ENCODE measurements at regions not wholly inside any gene's neighbourhood (a gene's known extent, or its start where the extent isn't known, plus 50 kb on each side); places are given as distances from the start of the nearest gene placed in this dataset.

DNA sequence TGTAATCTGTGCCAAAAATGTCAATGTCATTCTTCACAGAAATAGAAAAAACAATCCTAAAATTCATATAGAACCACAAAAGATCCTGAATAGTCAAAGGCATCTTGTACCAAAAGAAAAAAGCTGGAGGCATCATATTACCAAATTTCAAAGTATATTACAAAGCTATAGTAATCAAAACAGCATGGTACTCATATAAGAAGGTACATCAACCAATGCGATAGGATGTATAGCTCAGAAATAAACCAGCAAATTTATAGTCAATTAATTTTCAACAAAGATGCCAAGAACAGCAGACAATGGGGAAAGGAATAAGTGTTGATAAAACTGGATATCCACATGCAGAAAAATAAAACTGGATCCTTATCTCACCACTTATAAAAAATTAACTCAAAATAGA is 150.5 kb upstream of the PRICKLE2 start:
- no peak overlapping the region for H3K4me3 ChIP-seq
- H3K4me1 ChIP-seq = no peaks in the 10 kb centered on the region
- no peaks in the 10 kb centered on the region for H3K36me3 ChIP-seq
- no peak for TF ChIP-seq EZH2phosphoT487 (IDR thresholded peaks at IDR 0.05)
- TF ChIP-seq, protein P1, sequence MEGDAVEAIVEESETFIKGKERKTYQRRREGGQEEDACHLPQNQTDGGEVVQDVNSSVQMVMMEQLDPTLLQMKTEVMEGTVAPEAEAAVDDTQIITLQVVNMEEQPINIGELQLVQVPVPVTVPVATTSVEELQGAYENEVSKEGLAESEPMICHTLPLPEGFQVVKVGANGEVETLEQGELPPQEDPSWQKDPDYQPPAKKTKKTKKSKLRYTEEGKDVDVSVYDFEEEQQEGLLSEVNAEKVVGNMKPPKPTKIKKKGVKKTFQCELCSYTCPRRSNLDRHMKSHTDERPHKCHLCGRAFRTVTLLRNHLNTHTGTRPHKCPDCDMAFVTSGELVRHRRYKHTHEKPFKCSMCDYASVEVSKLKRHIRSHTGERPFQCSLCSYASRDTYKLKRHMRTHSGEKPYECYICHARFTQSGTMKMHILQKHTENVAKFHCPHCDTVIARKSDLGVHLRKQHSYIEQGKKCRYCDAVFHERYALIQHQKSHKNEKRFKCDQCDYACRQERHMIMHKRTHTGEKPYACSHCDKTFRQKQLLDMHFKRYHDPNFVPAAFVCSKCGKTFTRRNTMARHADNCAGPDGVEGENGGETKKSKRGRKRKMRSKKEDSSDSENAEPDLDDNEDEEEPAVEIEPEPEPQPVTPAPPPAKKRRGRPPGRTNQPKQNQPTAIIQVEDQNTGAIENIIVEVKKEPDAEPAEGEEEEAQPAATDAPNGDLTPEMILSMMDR (IDR thresholded peaks at IDR 0.05) = no peak
- TF ChIP-seq EZH2 (IDR thresholded peaks at IDR 0.05) = no peak
- Mint-ChIP-seq H3K4me3 (no peak overlapping the region), H3K9me3 (peaks cover 16% of the 10 kb centered on the region), H3K4me1 (no peaks in the 10 kb centered on the region), H3K27me3 (ENCODE audit: insufficient read depth, low read depth) (no peaks in the 10 kb centered on the region), H3K36me3 (no peaks in the 10 kb centered on the region), H3K27ac (no peak overlapping the region)
- H4K20me1 ChIP-seq (ENCODE audit: low read depth) = no peaks in the 10 kb centered on the region
- H3K27me3 ChIP-seq = no peaks in the 10 kb centered on the region
- no peaks in the 10 kb centered on the region for H3F3A ChIP-seq (ENCODE audit: low read depth)
- H3K79me2 ChIP-seq (ENCODE audit: low read depth) = no peaks in the 10 kb centered on the region
- no peak overlapping the region for H3K4me2 ChIP-seq
- no peak overlapping the region for H3K27ac ChIP-seq
- H3K9ac ChIP-seq = no peak overlapping the region
- H2AFZ ChIP-seq (replicated peaks) = no peak overlapping the region
- no peak for DNase-seq (ENCODE audit: low spot score)
- no peaks in the 10 kb centered on the region for H3K9me3 ChIP-seq (ENCODE audit: low read depth)

GRCh38 chr3:64369390-64369789 is 144.1 kb upstream of the PRICKLE2 start:
- no peaks in the 10 kb centered on the region for H3K4me1 Mint-ChIP-seq
- no peaks in the 10 kb centered on the region for H3K79me2 ChIP-seq (ENCODE audit: low read depth)
- no peak overlapping the region for H3K9ac ChIP-seq
- H3K9me3 ChIP-seq (ENCODE audit: low read depth) = no peaks in the 10 kb centered on the region
- no peaks in the 10 kb centered on the region for H3F3A ChIP-seq (ENCODE audit: low read depth)
- DNase-seq (ENCODE audit: low spot score) = no peak
- H3K27ac Mint-ChIP-seq = no peak overlapping the region
- H3K9me3 Mint-ChIP-seq = no peaks in the 10 kb centered on the region
- no peak overlapping the region for H3K4me3 ChIP-seq
- no peak overlapping the region for H3K27ac ChIP-seq
- no peak overlapping the region for H3K4me2 ChIP-seq
- H2AFZ ChIP-seq (replicated peaks) = no peak overlapping the region
- no peaks in the 10 kb centered on the region for H3K36me3 ChIP-seq
- no peaks in the 10 kb centered on the region for H3K36me3 Mint-ChIP-seq
- no peaks in the 10 kb centered on the region for H3K27me3 ChIP-seq
- no peaks in the 10 kb centered on the region for H3K4me1 ChIP-seq
- TF ChIP-seq EZH2 (IDR thresholded peaks at IDR 0.05) = no peak
- TF ChIP-seq, protein P1 (IDR thresholded peaks at IDR 0.05) = no peak
- no peak for TF ChIP-seq EZH2phosphoT487 (IDR thresholded peaks at IDR 0.05)
- no peaks in the 10 kb centered on the region for H4K20me1 ChIP-seq (ENCODE audit: low read depth)
- no peak overlapping the region for H3K4me3 Mint-ChIP-seq
- no peaks in the 10 kb centered on the region for H3K27me3 Mint-ChIP-seq (ENCODE audit: insufficient read depth, low read depth)

DNA sequence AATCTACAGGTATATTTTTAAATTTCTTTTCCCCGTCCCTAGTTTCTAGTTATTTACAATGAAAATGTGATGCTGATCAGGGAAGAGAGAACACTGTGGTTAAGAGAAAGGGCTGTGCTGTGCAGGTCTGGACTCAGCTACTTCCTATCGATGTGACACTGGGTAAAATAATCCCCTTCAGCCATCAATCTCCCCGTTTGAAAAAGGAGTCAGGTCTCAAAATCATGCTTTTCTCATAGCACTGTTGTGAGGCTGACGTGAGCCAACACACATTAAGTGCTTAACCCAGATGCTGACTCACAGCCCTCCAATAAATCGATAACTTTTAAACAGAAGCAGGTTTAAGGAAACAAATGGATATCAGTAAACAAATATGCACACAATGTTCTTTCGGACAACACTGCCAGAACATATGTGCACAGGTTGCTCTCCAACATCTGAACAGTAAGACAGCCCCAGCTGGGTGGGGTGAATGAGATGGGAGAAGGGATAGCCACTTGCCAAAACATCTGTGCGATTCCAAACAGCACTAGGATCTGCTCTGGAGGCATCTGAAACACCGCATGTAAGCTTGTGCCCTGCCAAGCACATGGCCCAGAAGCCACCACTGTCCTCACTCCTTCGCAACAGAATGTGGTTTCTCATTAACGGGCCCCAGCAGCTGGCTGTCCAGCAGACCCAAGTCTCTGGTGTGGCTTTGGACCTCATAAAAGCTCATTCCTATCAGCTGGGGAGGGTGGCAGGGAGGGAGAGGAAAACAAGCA is 143.2 kb upstream of the PRICKLE2 start:
- no peaks in the 10 kb centered on the region for H3K36me3 ChIP-seq
- H3K36me3 Mint-ChIP-seq = no peaks in the 10 kb centered on the region
- no peaks in the 10 kb centered on the region for H3K27me3 Mint-ChIP-seq (ENCODE audit: insufficient read depth, low read depth)
- no peak overlapping the region for H3K27ac ChIP-seq
- H4K20me1 ChIP-seq (ENCODE audit: low read depth) = no peaks in the 10 kb centered on the region
- no peak overlapping the region for H2AFZ ChIP-seq (replicated peaks)
- no peak overlapping the region for H3K4me3 Mint-ChIP-seq
- H3K27me3 ChIP-seq = no peaks in the 10 kb centered on the region
- no peaks in the 10 kb centered on the region for H3K4me1 ChIP-seq
- no peaks in the 10 kb centered on the region for H3K4me1 Mint-ChIP-seq
- no peak for DNase-seq (ENCODE audit: low spot score)
- H3K79me2 ChIP-seq (ENCODE audit: low read depth) = no peaks in the 10 kb centered on the region
- no peak overlapping the region for H3K27ac Mint-ChIP-seq
- H3K4me3 ChIP-seq = no peak overlapping the region
- H3F3A ChIP-seq (ENCODE audit: low read depth) = no peaks in the 10 kb centered on the region
- TF ChIP-seq EZH2 (IDR thresholded peaks at IDR 0.05) = no peak
- TF ChIP-seq, protein P1 (IDR thresholded peaks at IDR 0.05) = no peak
- no peak for TF ChIP-seq EZH2phosphoT487 (IDR thresholded peaks at IDR 0.05)
- no peak overlapping the region for H3K4me2 ChIP-seq
- H3K9ac ChIP-seq = no peak overlapping the region
- H3K9me3 Mint-ChIP-seq = no peaks in the 10 kb centered on the region
- H3K9me3 ChIP-seq (ENCODE audit: low read depth) = no peaks in the 10 kb centered on the region
